Endodermal cell (in vitro differentiated cells): ENCODE measurements at regions not wholly inside any gene's neighbourhood (a gene's known extent, or its start where the extent isn't known, plus 50 kb on each side); places are given as distances from the start of the nearest gene placed in this dataset.

Experiments
- DNase-seq: peaks from one replicate; pipeline ENCODE4 v3.0.0-alpha.2; 2017
- H3K27ac ChIP-seq: 2 replicates; pipeline ENCODE4 v1.5.1; 2013; ENCODE audit warnings: mild to moderate bottlenecking, low read depth, low read length, moderate library complexity
- H3K27me3 ChIP-seq: 2 replicates; pipeline ENCODE4 v1.6.1; 2013; ENCODE audit warnings: mild to moderate bottlenecking, low read length, moderate library complexity; ENCODE audit not compliant: insufficient read depth, control insufficient read depth, poor library complexity, severe bottlenecking
- H3K36me3 ChIP-seq: 2 replicates; pipeline ENCODE4 v1.7.0; 2013; ENCODE audit warnings: mild to moderate bottlenecking, low read length, moderate library complexity; ENCODE audit not compliant: control insufficient read depth, insufficient read depth
- H3K4me1 ChIP-seq: one replicate; pipeline ENCODE4 v1.7.0; 2013; ENCODE audit warnings: low read length; ENCODE audit not compliant: control insufficient read depth, insufficient read depth
- H3K4me3 ChIP-seq: 2 replicates; pipeline ENCODE4 v1.5.1; 2013; ENCODE audit warnings: mild to moderate bottlenecking, low read length, moderate library complexity
- H3K9ac ChIP-seq: 2 replicates; pipeline ENCODE4 v1.6.1; 2013; ENCODE audit warnings: mild to moderate bottlenecking, low read length, moderate library complexity; ENCODE audit not compliant: poor library complexity, severe bottlenecking; ENCODE audit errors: extremely low read depth
- H3K9me3 ChIP-seq: 2 replicates; pipeline ENCODE4 v1.6.1; 2013; ENCODE audit warnings: mild to moderate bottlenecking, low read length, moderate library complexity; ENCODE audit not compliant: control insufficient read depth
- H3K27ac Mint-ChIP-seq: 2 replicates; pipeline ENCODE4 v1.8.0; 2020; ENCODE audit warnings: mixed read lengths
- H3K27me3 Mint-ChIP-seq: 2 replicates; pipeline ENCODE4 v1.8.0; 2021; ENCODE audit warnings: mild to moderate bottlenecking, mixed read lengths; ENCODE audit not compliant: insufficient read depth
- H3K36me3 Mint-ChIP-seq: 2 replicates; pipeline ENCODE4 v1.8.0; 2020; ENCODE audit warnings: low read depth, mixed read lengths
- H3K4me1 Mint-ChIP-seq: 2 replicates; pipeline ENCODE4 v1.8.0; 2020; ENCODE audit warnings: mixed read lengths
- H3K4me3 Mint-ChIP-seq: 2 replicates; pipeline ENCODE4 v1.8.0; 2020; ENCODE audit warnings: mild to moderate bottlenecking, moderate library complexity, mixed read lengths
- H3K9me3 Mint-ChIP-seq: 2 replicates; pipeline ENCODE4 v1.8.0; 2020; ENCODE audit warnings: mild to moderate bottlenecking, mixed read lengths
- CTCF ChIP-seq: fragments of 200-600 bp; sonication (generic); conservative IDR thresholded peaks from 2 replicates; pipeline ENCODE4 v1.5.0; 2021; ENCODE audit warnings: antibody characterized with exemption, mild to moderate bottlenecking
- WGBS, 2 experiments: methylation state at CpG; one replicate each; pipeline versions ENCODE4 v1.1.5 to v1.1.7; 2013; ENCODE audit warnings: missing lambda C conversion rate in 2 of 2, mixed read lengths in 1 of 2; ENCODE audit not compliant: insufficient coverage in 1 of 2, insufficient read length in 1 of 2; 5-methylcytosine and 5-hydroxymethylcytosine counted together

- H3K9me3 Mint-ChIP-seq: no peaks in the 10 kb centered on the region
- no peak overlapping the region for H3K4me3 ChIP-seq
- TF ChIP-seq CTCF: no peak
- 80 to 91% methylated on average over 13 to 21 of the region's 21 CpGs for WGBS, 2 experiments
- H3K9ac ChIP-seq: no peak overlapping the region
- H3K4me3 Mint-ChIP-seq: no peak overlapping the region
- no peaks in the 10 kb centered on the region for H3K4me1 ChIP-seq
- no peak for DNase-seq
- H3K9me3 ChIP-seq: no peaks in the 10 kb centered on the region
- no peaks in the 10 kb centered on the region for H3K27me3 ChIP-seq
- H3K36me3 ChIP-seq: no peaks in the 10 kb centered on the region
- H3K27me3 Mint-ChIP-seq: peaks cover 2% of the 10 kb centered on the region
- H3K27ac Mint-ChIP-seq: no peak overlapping the region
- peaks cover 10% of the 10 kb centered on the region for H3K4me1 Mint-ChIP-seq
- H3K36me3 Mint-ChIP-seq: no peaks in the 10 kb centered on the region
- no peak overlapping the region for H3K27ac ChIP-seq
Observed at GRCh38 chr2:16226943-16227664, 286.8 kb downstream of the MYCN start.

- no peaks in the 10 kb centered on the region for H3K27me3 ChIP-seq
- no peak overlapping the region for H3K4me3 Mint-ChIP-seq
- H3K27ac ChIP-seq: no peak overlapping the region
- 73 to 77% methylated on average over 3 of the region's 3 CpGs for WGBS, 2 experiments
- H3K9me3 ChIP-seq: no peaks in the 10 kb centered on the region
- H3K4me1 Mint-ChIP-seq: peaks cover 10% of the 10 kb centered on the region
- H3K4me3 ChIP-seq: no peak overlapping the region
- DNase-seq: no peak
- no peaks in the 10 kb centered on the region for H3K36me3 ChIP-seq
- H3K9me3 Mint-ChIP-seq: no peaks in the 10 kb centered on the region
- H3K4me1 ChIP-seq: no peaks in the 10 kb centered on the region
- TF ChIP-seq CTCF: no peak
- peaks cover 2% of the 10 kb centered on the region for H3K27me3 Mint-ChIP-seq
- H3K27ac Mint-ChIP-seq: no peak overlapping the region
- H3K36me3 Mint-ChIP-seq: no peaks in the 10 kb centered on the region
- no peak overlapping the region for H3K9ac ChIP-seq
Observed at GRCh38 chr2:16226381-16226780, 286.0 kb downstream of the MYCN start.

GRCh38 chr2:16225545-16225944 lies 285.2 kb downstream of the MYCN start:
- no peak overlapping the region for H3K9ac ChIP-seq
- no peaks in the 10 kb centered on the region for H3K36me3 Mint-ChIP-seq
- TF ChIP-seq CTCF: peak; percentile 70
- H3K4me3 ChIP-seq: no peak overlapping the region
- DNase-seq: peak; percentile 53
- peaks cover 10% of the 10 kb centered on the region for H3K4me1 Mint-ChIP-seq
- peaks cover 2% of the 10 kb centered on the region for H3K27me3 Mint-ChIP-seq
- H3K9me3 ChIP-seq: no peaks in the 10 kb centered on the region
- H3K27me3 ChIP-seq: no peaks in the 10 kb centered on the region
- no peak overlapping the region for H3K4me3 Mint-ChIP-seq
- H3K27ac Mint-ChIP-seq: no peak overlapping the region
- no peaks in the 10 kb centered on the region for H3K4me1 ChIP-seq
- no peaks in the 10 kb centered on the region for H3K36me3 ChIP-seq
- WGBS, 2 experiments: 91 to 93% methylated on average over 3 to 4 of the region's 4 CpGs
- no peaks in the 10 kb centered on the region for H3K9me3 Mint-ChIP-seq
- no peak overlapping the region for H3K27ac ChIP-seq
